Fibroblast of lung (primary cell): ENCODE measurements at regions not wholly inside any gene's neighbourhood (a gene's known extent, or its start where the extent isn't known, plus 50 kb on each side); places are given as distances from the start of the nearest gene placed in this dataset.

ENCODE experiments used
- DNase-seq, 2 donors: peaks; one replicate each; pipeline versions ENCODE4 v3.0.0 to v3.0.0-alpha.2; 2010; ENCODE audit warnings: low read depth in 2 of 2
- H2AFZ ChIP-seq: 2 replicates; pipeline ENCODE4 v1.5.1; 2012; ENCODE audit warnings: low read length, control low read depth, inconsistent platforms
- H3K27ac ChIP-seq: 2 replicates; pipeline ENCODE4 v1.5.1; 2011; ENCODE audit warnings: low read length, control low read depth; ENCODE audit not compliant: insufficient read depth
- H3K27me3 ChIP-seq: 2 replicates; pipeline ENCODE4 v1.5.1; 2011; ENCODE audit warnings: mild to moderate bottlenecking, low read length; ENCODE audit not compliant: control insufficient read depth, insufficient read depth
- H3K36me3 ChIP-seq: 2 replicates; pipeline ENCODE4 v1.5.1; 2011; ENCODE audit warnings: low read length; ENCODE audit not compliant: control insufficient read depth, insufficient read depth
- H3K4me1 ChIP-seq: 2 replicates; pipeline ENCODE4 v1.5.1; 2011; ENCODE audit warnings: low read length; ENCODE audit not compliant: control insufficient read depth, insufficient read depth; ENCODE audit errors: extremely low read depth
- H3K4me2 ChIP-seq: 2 replicates; pipeline ENCODE4 v1.5.1; 2011; ENCODE audit warnings: low read length, control low read depth; ENCODE audit not compliant: insufficient read depth; ENCODE audit errors: extremely low read depth
- H3K4me3 ChIP-seq, 4 experiments: fragments of 200-600 bp in 1 of 4; sonication (generic) in 1 of 4; replicated peaks in 1 of 4; 2 replicates each; pipeline ENCODE4 v1.5.1; 2011 to 2016; ENCODE audit warnings: low read length in 4 of 4, low read depth in 3 of 4, mild to moderate bottlenecking in 3 of 4, control low read depth in 2 of 4, inconsistent platforms in 1 of 4, mixed read lengths in 1 of 4; ENCODE audit not compliant: insufficient read depth in 1 of 4; ENCODE audit errors: control extremely low read depth in 1 of 4
- H3K79me2 ChIP-seq: 2 replicates; pipeline ENCODE4 v1.5.1; 2012; ENCODE audit warnings: mild to moderate bottlenecking, low read length, inconsistent platforms; ENCODE audit not compliant: control insufficient read depth, insufficient read depth
- H3K9ac ChIP-seq: 2 replicates; pipeline ENCODE4 v1.5.1; 2011; ENCODE audit warnings: mild to moderate bottlenecking, low read length, control low read depth; ENCODE audit not compliant: insufficient read depth
- H3K9me3 ChIP-seq: 2 replicates; pipeline ENCODE4 v1.5.1; 2012; ENCODE audit warnings: low read depth, low read length; ENCODE audit not compliant: control insufficient read depth, insufficient read depth
- H4K20me1 ChIP-seq: 2 replicates; pipeline ENCODE4 v1.5.1; 2011; ENCODE audit warnings: low read length; ENCODE audit not compliant: control insufficient read depth, insufficient read depth; ENCODE audit errors: extremely low read depth
- EZH2 ChIP-seq: IDR thresholded peaks from 2 replicates; pipeline ENCODE4 v1.5.1; 2012; ENCODE audit warnings: low read length, control low read depth, mild to moderate bottlenecking; ENCODE audit errors: missing control alignments
- TF ChIP-seq, protein P1 (sequence below), 2 donors: IDR thresholded peaks in 1 of 2; conservative IDR thresholded peaks in 1 of 2; 1 replicate in 1 of 2; 2 replicates in 1 of 2; pipeline ENCODE4 v1.5.1; 2011 to 2012; ENCODE audit warnings: low read length in 2 of 2, control low read depth in 1 of 2, inconsistent platforms in 1 of 2, low read depth in 1 of 2, mild to moderate bottlenecking in 1 of 2

DNA sequence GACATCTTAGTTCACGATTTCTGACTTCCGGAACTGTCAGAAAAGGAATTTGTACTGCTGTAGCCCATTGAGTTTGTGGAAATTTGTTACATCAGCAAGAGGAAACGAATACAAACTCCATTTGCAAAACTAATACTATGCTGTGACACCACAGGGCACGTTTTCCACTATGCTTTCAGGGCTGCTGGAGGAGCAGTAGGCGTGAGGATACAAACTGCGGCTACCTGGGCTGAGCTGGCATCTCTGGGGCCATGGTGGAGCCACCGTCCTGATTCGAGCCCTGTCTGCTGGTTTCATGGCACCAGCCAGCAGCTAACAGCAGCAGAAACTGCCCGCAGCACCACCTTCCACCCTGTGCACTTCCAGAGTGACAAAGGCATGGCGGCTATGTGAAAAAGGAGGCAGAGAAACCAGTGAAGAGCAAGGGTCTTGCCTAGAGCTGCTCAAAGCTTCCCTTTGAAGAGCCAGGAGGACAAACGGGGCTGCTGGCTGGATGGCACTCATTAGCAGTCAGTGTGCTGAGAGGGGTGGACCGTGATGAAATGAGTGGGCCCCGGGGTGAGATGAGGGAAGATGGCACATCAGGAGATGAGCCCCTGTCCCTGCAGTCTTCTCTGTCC lies 58.9 kb upstream of the STX16 start:
- TF ChIP-seq EZH2: no peak
- TF ChIP-seq, protein P1, sequence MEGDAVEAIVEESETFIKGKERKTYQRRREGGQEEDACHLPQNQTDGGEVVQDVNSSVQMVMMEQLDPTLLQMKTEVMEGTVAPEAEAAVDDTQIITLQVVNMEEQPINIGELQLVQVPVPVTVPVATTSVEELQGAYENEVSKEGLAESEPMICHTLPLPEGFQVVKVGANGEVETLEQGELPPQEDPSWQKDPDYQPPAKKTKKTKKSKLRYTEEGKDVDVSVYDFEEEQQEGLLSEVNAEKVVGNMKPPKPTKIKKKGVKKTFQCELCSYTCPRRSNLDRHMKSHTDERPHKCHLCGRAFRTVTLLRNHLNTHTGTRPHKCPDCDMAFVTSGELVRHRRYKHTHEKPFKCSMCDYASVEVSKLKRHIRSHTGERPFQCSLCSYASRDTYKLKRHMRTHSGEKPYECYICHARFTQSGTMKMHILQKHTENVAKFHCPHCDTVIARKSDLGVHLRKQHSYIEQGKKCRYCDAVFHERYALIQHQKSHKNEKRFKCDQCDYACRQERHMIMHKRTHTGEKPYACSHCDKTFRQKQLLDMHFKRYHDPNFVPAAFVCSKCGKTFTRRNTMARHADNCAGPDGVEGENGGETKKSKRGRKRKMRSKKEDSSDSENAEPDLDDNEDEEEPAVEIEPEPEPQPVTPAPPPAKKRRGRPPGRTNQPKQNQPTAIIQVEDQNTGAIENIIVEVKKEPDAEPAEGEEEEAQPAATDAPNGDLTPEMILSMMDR (conservative IDR thresholded peaks at IDR 0.05 in 1 of 2, IDR thresholded peaks at IDR 0.05 in 1 of 2; ENCODE audit: low read depth in 1 of 2, low read length in 2 of 2): no peak
- no peaks in the 10 kb centered on the region for H3K9me3 ChIP-seq
- no peak overlapping the region for H3K9ac ChIP-seq
- H4K20me1 ChIP-seq: no peaks in the 10 kb centered on the region
- H3K4me3 ChIP-seq: no peak overlapping the region
- DNase-seq: no peak
- no peaks in the 10 kb centered on the region for H3K79me2 ChIP-seq
- no peaks in the 10 kb centered on the region for H3K36me3 ChIP-seq
- H3K4me1 ChIP-seq: no peaks in the 10 kb centered on the region
- H3K4me2 ChIP-seq: no peak overlapping the region
- no peak overlapping the region for H3K27ac ChIP-seq
- no peak overlapping the region for H2AFZ ChIP-seq
- peaks cover 12% of the 10 kb centered on the region for H3K27me3 ChIP-seq

DNA sequence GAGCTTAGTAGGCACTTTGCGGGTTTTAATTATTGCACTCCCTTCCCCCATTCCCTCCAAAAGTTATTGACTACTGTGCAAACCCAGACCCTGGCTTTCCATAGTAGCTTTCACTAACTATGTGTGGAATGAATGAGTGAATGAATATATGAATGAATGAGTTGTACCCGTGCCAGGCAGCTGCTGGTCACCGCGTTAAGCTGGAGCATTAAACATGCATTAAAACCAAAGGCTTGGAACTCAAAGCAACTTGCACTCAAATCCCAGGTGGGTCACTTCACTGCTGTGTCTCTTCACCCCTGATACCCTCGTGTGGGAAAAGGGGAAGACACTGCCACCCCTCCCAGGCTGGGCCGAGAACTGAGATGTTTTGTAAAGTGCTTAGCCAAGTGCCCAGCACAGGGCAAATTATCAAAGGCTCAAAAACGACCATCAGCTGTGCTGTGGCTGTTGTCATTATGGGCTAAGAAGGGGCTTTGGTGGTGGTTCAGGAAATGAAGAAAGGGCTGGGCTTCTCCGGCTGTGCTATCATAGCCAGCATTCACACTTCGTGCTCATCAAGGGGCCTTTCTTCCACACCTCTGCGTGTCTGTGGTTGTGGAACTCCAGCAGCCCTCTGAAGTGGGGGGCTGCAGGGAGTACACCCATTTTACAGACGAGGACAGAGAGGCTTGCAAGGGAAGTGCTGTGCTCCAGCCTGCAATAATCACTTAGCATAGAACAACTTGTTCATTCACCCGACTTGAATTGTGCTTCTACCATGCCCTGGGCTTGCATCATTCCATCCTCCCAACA lies 60.2 kb upstream of the STX16 start:
- H2AFZ ChIP-seq: no peak overlapping the region
- H3K9me3 ChIP-seq: no peaks in the 10 kb centered on the region
- no peaks in the 10 kb centered on the region for H3K4me1 ChIP-seq
- H3K79me2 ChIP-seq: no peaks in the 10 kb centered on the region
- H3K27me3 ChIP-seq: peaks cover 12% of the 10 kb centered on the region
- H3K27ac ChIP-seq: no peak overlapping the region
- no peaks in the 10 kb centered on the region for H3K36me3 ChIP-seq
- H3K4me3 ChIP-seq: no peak overlapping the region
- no peak overlapping the region for H3K4me2 ChIP-seq
- H4K20me1 ChIP-seq: no peaks in the 10 kb centered on the region
- no peak for DNase-seq
- TF ChIP-seq, protein P1 (conservative IDR thresholded peaks at IDR 0.05 in 1 of 2, IDR thresholded peaks at IDR 0.05 in 1 of 2; ENCODE audit: low read depth in 1 of 2, low read length in 2 of 2): no peak
- no peak for TF ChIP-seq EZH2
- no peak overlapping the region for H3K9ac ChIP-seq

DNA sequence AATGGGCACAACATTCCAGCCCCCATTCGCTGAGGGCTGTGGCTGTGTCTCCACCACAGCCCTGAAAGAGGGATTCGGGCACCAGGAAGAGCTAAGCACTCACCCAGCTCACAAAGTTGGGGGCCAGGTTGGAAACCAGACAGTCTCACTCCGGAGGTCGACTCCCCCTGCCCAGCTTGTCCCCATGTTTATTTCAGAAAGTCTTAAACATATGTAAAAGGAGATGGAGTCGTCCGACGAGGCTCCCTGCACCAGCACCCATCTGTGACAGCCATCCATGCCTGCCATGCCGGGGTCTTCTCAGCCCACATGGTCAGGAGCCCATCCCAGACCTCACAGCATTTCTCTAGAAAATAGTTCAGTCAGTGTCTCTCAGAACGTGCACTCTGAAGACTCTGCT lies 63.6 kb upstream of the STX16 start:
- Histone ChIP-seq H2AFZ (no peak overlapping the region), H3K79me2 (no peaks in the 10 kb centered on the region), H3K9ac (no peak overlapping the region), H3K36me3 (no peaks in the 10 kb centered on the region), H3K27me3 (peaks cover 6% of the 10 kb centered on the region), H4K20me1 (no peaks in the 10 kb centered on the region), H3K27ac (no peak overlapping the region), H3K4me2 (no peak overlapping the region), H3K9me3 (no peaks in the 10 kb centered on the region), H3K4me1 (no peaks in the 10 kb centered on the region), H3K4me3 (no peak overlapping the region)
- DNase-seq: no peak
- TF ChIP-seq EZH2: no peak
